B cell (primary cell): ENCODE measurements at regions not wholly inside any gene's neighbourhood (a gene's known extent, or its start where the extent isn't known, plus 50 kb on each side); places are given as distances from the start of the nearest gene placed in this dataset.

Experiments used
- ATAC-seq: fragments of 200-7000 bp; cut with Tn5 transposase; one replicate; pipeline ENCODE4 v1.10.0; 2021; ENCODE audit warnings: low read depth, mild to moderate bottlenecking, moderate number of reproducible peaks, moderate library complexity
- CTCF ChIA-PET: fragments of 350-600 bp; sonication (Branson Sonifier 250); formaldehyde crosslinking; loops from one replicate; lab custom pipeline; 2021; ENCODE audit warnings: antibody characterized with exemption, inconsistent platforms; lab: Charles Lee
- POLR2A ChIA-PET: fragments of 350-600 bp; sonication (Branson Sonifier 250); formaldehyde crosslinking; loops from one replicate; lab custom pipeline; 2021; ENCODE audit warnings: antibody characterized with exemption; lab: Charles Lee
- DNase-seq: peaks from one replicate; pipeline ENCODE4 v3.0.0; 2013
- H2AFZ ChIP-seq: 2 replicates; pipeline ENCODE4 v1.6.1; 2012; ENCODE audit warnings: mild to moderate bottlenecking, low read depth, low read length; ENCODE audit not compliant: insufficient read depth, poor library complexity, severe bottlenecking
- H3K27ac ChIP-seq, 2 donors: 1 replicate in 1 of 2; 2 replicates in 1 of 2; pipeline ENCODE4 v1.5.1; 2012 to 2013; ENCODE audit warnings: low read length in 2 of 2, mild to moderate bottlenecking in 2 of 2, moderate library complexity in 1 of 2
- H3K27me3 ChIP-seq, 4 experiments: fragments of 200-600 bp in 1 of 4; sonication (generic) in 1 of 4; replicated peaks in 1 of 4; 1 replicate in 2 of 4; 2 replicates in 2 of 4; pipeline versions ENCODE4 v1.6.1 to v1.7.0; 2013 to 2016; ENCODE audit warnings: low read length in 3 of 4, mild to moderate bottlenecking in 2 of 4, mixed read lengths in 1 of 4, moderate library complexity in 1 of 4; ENCODE audit not compliant: insufficient read depth in 4 of 4, control insufficient read depth in 3 of 4; ENCODE audit errors: control extremely low read depth in 1 of 4
- H3K36me3 ChIP-seq, 2 experiments: replicated peaks in 1 of 2; 1 replicate in 1 of 2; 2 replicates in 1 of 2; pipeline versions ENCODE4 v1.6.1 to v1.7.1; 2013; ENCODE audit warnings: low read length in 1 of 2; ENCODE audit not compliant: insufficient read depth in 2 of 2, control insufficient read depth in 1 of 2; ENCODE audit errors: control extremely low read depth in 1 of 2, extremely low read depth in 1 of 2
- H3K4me1 ChIP-seq, 2 donors: fragments of 200-600 bp in 1 of 2; sonication (generic) in 1 of 2; 1 replicate in 1 of 2; 2 replicates in 1 of 2; pipeline versions ENCODE4 v1.5.1 to v1.6.1; 2013 to 2017; ENCODE audit warnings: low read length in 2 of 2; ENCODE audit not compliant: control insufficient read depth in 2 of 2, insufficient read depth in 2 of 2
- H3K4me2 ChIP-seq: replicated peaks from 2 replicates; pipeline ENCODE3; 2012; ENCODE audit warnings: mild to moderate bottlenecking, low read depth, low read length; ENCODE audit not compliant: poor library complexity, severe bottlenecking
- H3K4me3 ChIP-seq, 5 experiments: fragments of 200-600 bp in 1 of 5; sonication (generic) in 1 of 5; 1 replicate in 3 of 5; 2 replicates in 2 of 5; pipeline versions ENCODE4 v1.5.1 to v1.7.0; 2011 to 2016; ENCODE audit warnings: low read length in 4 of 5, mild to moderate bottlenecking in 4 of 5, low read depth in 2 of 5, control low read depth in 1 of 5, moderate library complexity in 1 of 5; ENCODE audit not compliant: insufficient read depth in 1 of 5; ENCODE audit errors: control extremely low read depth in 1 of 5, extremely low read depth in 1 of 5
- H3K79me2 ChIP-seq: fragments of 200-600 bp; sonication (generic); one replicate; pipeline ENCODE4 v1.6.0; 2016; ENCODE audit warnings: low read length; ENCODE audit not compliant: control insufficient read depth, insufficient read depth
- H3K9ac ChIP-seq: fragments of 200-600 bp; sonication (generic); 2 replicates; pipeline ENCODE4 v1.6.1; 2017; ENCODE audit warnings: mild to moderate bottlenecking, low read length, moderate library complexity
- H3K9me3 ChIP-seq, 3 donors: one replicate each; pipeline versions ENCODE4 v1.6.1 to v1.7.1; 2013; ENCODE audit warnings: low read length in 2 of 3; ENCODE audit not compliant: control insufficient read depth in 2 of 3, insufficient read depth in 1 of 3; ENCODE audit errors: control extremely low read depth in 1 of 3
- H4K20me1 ChIP-seq: 2 replicates; pipeline ENCODE4 v1.6.0; 2012; ENCODE audit warnings: mild to moderate bottlenecking, low read length; ENCODE audit not compliant: insufficient read depth, control insufficient read depth, poor library complexity, severe bottlenecking
- H3K27ac Mint-ChIP-seq: one replicate; pipeline ENCODE4 v1.8.0; 2021; ENCODE audit warnings: mixed read lengths
- H3K27me3 Mint-ChIP-seq: one replicate; pipeline ENCODE4 v1.8.0; 2021; ENCODE audit warnings: mixed read lengths
- H3K4me1 Mint-ChIP-seq: one replicate; pipeline ENCODE4 v1.8.0; 2021; ENCODE audit warnings: mixed read lengths
- H3K4me3 Mint-ChIP-seq: one replicate; pipeline ENCODE4 v1.8.0; 2021; ENCODE audit warnings: mixed read lengths
- H3K9me3 Mint-ChIP-seq: one replicate; pipeline ENCODE4 v1.8.0; 2022; ENCODE audit warnings: mixed read lengths; ENCODE audit not compliant: insufficient read depth
- CTCF ChIP-seq: fragments of 200-600 bp; IDR thresholded peaks from one replicate; pipeline ENCODE4 v1.8.0; 2022; ENCODE audit warnings: antibody characterized with exemption, mild to moderate bottlenecking
- EZH2 ChIP-seq: IDR thresholded peaks from 2 replicates; pipeline ENCODE4 v1.6.1; 2012; ENCODE audit warnings: borderline replicate concordance, low read depth, mild to moderate bottlenecking, moderate library complexity, low read length; ENCODE audit not compliant: insufficient read depth, poor library complexity, severe bottlenecking
- WGBS: methylation state at CpG from one replicate; pipeline ENCODE4 v1.1.5; 2013; ENCODE audit warnings: missing lambda C conversion rate; ENCODE audit not compliant: insufficient coverage; 5-methylcytosine and 5-hydroxymethylcytosine counted together
- intact Hi-C: fragments of 100-400 bp; cut with micrococcal nuclease; formaldehyde crosslinking; loops from one replicate; pipeline ENCODE4 v1.10.0; 2022

DNA sequence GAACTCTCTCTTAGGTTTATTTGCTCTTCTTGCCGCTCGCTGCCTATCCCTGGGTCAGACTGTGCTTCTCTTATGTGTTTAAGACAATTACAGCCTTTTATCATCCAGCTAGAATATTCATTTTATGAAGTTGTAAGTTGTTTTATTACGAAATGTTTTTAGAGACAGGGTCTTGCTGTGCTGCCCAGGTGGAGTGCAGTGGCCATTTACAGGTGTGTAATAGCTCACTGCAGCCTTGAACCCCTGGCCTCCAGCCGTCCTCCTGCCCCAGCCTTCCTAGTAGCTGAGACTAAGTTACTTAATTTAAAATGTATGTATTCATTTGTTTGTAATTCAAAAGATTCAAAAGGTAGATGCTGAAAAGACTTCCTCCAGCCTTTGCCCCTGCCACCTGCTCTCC lies 99.0 kb upstream of the KIF26B start:
- peaks cover 18% of the 10 kb centered on the region for H3K27me3 Mint-ChIP-seq
- no CpG with 5 or more reads among the region's 4 CpGs for WGBS
- no peak overlapping the region for H3K9ac ChIP-seq
- H3K9me3 Mint-ChIP-seq: no peaks in the 10 kb centered on the region
- H3K4me3 ChIP-seq: no peak overlapping the region
- H3K4me2 ChIP-seq: no peak overlapping the region
- intact Hi-C loops: no loop called here
- DNase-seq (no peak), ATAC-seq (no peak)
- H3K9me3 ChIP-seq: no peaks in the 10 kb centered on the region
- no peak for TF ChIP-seq CTCF
- no peak for TF ChIP-seq EZH2
- no peak overlapping the region for H3K4me3 Mint-ChIP-seq
- no peaks in the 10 kb centered on the region for H3K79me2 ChIP-seq
- peaks cover 12% of the 10 kb centered on the region in 2 donors for H3K4me1 ChIP-seq
- no peaks in the 10 kb centered on the region for H4K20me1 ChIP-seq
- H3K4me1 Mint-ChIP-seq: peaks cover 12% of the 10 kb centered on the region
- H3K27me3 ChIP-seq: peaks cover 0 to 5% (median 0%) of the 10 kb centered on the region in 4 experiments
- ChIA-PET CTCF (interaction anchor here (0.7 to 3.7 kb wide), 2 partner anchors 14 to 244 kb away, joined by 3 to 24 read pairs; no protein-coding TSS in a partner anchor), POLR2A (no interaction called here)
- H3K27ac ChIP-seq: no peak overlapping the region
- no peak overlapping the region for H2AFZ ChIP-seq
- H3K27ac Mint-ChIP-seq: no peak overlapping the region
- no peaks in the 10 kb centered on the region for H3K36me3 ChIP-seq

DNA sequence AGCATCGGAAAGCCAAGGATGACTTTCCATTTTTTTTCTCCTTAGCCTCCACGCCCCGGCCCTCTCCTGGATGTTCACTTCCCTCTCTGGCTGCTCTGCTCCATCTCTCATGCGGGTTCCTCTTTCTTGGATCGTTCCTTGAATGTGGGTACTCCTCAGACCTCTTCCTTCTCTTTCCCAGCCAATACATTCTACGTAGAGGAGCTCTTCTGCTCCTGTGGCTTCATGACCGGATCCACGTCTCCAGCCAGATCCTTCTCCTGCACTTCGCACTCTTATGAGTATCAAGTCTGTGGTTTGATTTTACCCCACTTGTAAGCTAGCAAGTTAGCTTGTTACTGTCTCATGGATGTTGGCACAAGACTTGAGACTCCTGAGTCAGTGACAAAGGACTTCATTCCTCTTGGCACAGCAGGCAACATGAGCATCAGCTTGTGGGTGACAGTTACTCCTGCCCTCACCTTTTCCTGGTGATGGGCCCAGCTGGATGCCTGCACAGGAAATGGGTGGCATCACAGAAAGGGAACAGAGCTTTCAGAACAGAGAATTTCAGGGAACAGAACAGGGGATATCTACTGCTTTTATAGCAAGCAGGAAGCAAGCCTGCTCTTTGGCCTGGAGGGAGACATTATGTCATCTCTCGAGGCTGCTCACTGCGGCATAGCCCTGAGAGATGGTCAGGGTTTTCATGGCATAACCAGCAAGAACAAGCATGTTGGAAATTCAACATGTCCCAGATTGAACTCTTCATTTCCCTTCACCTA lies 100.1 kb upstream of the KIF26B start:
- no peak for TF ChIP-seq EZH2
- no peak for TF ChIP-seq CTCF
- no peak overlapping the region for H3K4me2 ChIP-seq
- H3K27ac ChIP-seq: no peak overlapping the region
- H3K27me3 ChIP-seq: peaks cover 0 to 5% (median 0%) of the 10 kb centered on the region in 4 experiments
- ChIA-PET CTCF (interaction anchor here (3.7 kb wide), 1 partner anchor 13 kb away, joined by 24 read pairs; no protein-coding TSS in a partner anchor), POLR2A (no interaction called here)
- no peak overlapping the region for H3K9ac ChIP-seq
- H2AFZ ChIP-seq: no peak overlapping the region
- DNase-seq (no peak), ATAC-seq (no peak)
- H3K4me3 ChIP-seq: no peak overlapping the region
- intact Hi-C loops: no loop called here
- no peak overlapping the region for H3K4me3 Mint-ChIP-seq
- H3K27me3 Mint-ChIP-seq: peaks cover 18% of the 10 kb centered on the region
- 80% methylated on average over 8 of the region's 11 CpGs for WGBS
- peaks cover 12% of the 10 kb centered on the region for H3K4me1 Mint-ChIP-seq
- no peaks in the 10 kb centered on the region for H3K36me3 ChIP-seq
- H3K9me3 ChIP-seq: no peaks in the 10 kb centered on the region
- peaks cover 12% of the 10 kb centered on the region in 2 donors for H3K4me1 ChIP-seq
- H3K27ac Mint-ChIP-seq: no peak overlapping the region
- no peaks in the 10 kb centered on the region for H3K79me2 ChIP-seq
- no peaks in the 10 kb centered on the region for H3K9me3 Mint-ChIP-seq
- H4K20me1 ChIP-seq: no peaks in the 10 kb centered on the region
